ENCODE measurements at regions not wholly inside any gene's neighbourhood (a gene's known extent, or its start where the extent isn't known, plus 50 kb on each side); places are given as distances from the start of the nearest gene placed in this dataset.

DNA sequence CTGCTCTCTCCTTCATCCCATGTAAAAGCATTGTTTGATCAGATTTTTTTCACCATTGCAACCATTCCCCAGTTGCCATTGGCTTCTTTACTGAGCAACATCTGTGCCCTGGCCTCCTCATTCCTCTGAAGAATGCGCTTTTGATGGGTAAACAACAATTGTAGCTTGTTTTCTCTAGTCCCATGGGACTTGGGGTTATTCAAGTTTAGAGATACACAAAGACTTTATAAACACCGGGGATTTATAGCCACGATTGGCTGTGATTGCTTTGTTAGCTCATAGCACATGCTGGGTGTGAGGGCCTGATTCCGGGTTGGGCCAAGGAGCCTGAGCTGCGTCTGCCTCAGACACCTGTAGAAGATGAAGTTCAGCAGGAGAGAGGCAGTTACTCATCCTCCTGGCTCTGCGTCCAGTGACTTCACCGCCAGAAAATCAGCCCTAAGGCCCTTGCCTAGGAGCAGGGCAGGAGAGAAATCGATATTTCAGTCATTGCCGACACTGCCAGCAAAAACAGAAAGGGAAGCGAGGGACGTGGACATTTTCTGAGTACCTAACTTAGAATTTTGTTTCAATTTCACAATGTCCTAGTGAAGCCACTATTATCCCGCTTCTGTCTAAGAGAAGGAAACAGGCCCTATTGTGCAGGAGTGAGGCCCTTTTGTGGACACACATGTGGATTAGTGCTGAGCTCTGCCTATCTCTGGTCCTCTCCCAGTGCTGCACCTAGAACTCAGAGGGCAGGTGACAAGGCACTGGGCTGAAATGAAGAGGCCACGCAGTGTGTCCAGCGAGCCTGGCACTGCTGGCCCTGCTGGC lies 159.8 kb upstream of the USP24 start:
- peak; percentile 42 for DNase-seq

DNA sequence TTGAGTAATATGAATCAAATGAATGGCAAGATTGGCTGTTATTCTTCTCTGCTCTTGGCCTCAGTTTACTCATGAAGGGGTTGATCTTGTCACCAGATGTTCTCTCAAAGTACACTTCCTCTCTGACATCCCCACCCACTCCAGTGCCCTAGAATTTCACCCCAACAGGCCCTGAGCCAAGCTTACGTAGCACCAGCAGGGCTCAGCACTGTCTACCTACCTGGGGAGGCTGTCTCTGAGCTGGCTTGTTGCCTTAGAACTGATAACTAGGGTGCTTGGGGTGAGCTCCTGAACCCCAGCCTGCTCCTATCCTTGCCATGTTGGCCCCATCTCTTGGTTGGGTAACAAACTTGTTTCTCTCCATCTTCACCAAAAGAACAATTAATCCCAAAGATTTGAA lies 159.1 kb upstream of the USP24 start:
- DNase-seq: no peak

DNA sequence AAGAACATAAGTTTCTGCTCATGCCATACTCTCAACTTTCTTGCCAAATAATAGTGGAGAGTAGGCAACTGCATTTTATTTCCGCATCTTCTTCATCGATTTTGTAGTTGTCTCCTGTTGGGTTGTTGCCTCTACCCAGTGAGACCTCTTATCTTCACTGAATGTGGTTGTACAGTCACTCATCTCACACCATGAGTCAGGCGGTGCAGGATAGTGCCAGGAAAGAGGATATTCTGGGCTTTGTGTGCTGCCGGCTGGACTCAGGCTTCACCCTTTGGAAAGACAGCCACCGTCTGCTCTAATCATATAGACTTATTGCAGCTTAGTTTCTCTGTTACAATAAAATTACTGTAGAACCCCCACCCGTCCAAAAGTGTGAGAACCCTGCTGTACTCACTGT lies 154.3 kb upstream of the USP24 start:
- DNase-seq: no peak

DNA sequence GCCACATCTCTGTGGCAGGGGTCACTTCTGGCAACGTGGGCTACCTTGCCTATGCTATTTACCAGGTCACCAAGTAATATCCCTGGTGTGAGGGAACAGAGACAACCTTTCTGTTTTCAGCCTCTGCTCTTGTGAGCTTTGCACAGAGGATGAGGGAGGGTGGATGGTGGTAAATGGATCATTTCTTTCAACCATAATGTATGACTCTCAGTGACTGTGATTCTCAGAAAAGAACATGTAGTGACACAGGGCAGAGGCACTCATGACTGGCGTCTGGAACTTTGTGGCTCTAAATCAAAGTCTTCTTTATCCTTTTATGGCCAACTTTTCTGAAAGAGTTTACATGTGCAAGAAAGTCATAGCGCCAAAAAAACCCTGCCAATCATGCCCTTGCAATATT lies 153.5 kb upstream of the USP24 start:
- DNase-seq: no peak

DNA sequence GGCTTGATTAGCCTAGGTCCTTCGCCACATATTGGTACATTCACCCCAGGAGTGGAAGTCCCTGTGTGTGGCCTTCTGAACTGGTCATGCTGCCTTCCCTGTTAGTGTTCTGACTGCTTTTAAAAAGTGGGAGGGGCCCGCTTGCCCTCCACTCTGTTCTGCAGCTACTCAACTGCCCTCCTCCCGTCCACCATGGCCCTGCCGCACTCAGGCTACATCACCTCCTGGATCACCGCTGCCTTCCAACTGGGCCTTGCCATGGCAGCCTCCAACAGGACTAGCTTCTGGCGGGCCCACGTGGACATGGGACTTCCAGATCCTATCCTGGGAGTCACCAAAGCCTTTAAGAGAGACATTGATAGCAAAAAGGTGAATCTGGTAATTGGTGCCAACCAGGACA lies 152.1 kb upstream of the USP24 start:
- DNase-seq: no peak

DNA sequence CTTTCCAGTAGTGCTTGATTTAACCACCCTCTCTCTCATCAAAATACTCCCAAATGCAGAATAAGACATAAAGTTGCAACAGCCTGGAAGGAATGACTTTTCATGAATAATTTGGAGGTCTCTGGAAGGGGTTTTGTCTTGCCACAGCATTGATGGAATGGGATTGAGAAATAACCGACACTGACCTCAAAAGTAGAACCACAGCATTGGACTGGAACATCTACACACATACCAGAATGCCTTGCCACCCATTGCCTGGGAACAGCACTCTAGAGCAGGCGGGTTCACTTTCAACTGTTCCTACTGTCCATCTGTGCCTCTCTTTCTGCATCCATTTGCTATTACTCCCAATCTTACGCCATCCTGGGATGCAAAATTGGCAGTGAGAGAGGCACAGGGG lies 149.1 kb upstream of the USP24 start:
- DNase-seq: no peak

DNA sequence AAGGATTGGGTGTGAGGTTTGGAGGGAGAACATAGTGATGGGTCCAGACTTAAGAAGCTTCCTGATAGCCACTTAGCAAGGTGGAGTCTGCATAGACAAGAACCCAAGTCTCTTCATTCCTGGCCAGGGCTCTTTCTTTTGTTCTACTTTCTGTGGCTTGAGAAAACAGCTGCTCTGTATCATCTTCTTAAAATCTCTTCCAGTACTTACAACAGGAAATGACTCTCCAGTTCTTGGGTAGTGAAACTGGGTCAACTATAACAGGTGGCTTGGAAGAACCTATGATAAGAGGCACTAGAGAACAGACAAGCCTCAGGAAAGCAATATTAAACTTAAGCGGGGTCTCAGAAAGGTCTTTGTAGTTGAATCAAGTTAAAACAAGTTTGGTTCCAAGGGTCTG lies 148.1 kb upstream of the USP24 start:
- DNase-seq: peak; percentile 34

DNA sequence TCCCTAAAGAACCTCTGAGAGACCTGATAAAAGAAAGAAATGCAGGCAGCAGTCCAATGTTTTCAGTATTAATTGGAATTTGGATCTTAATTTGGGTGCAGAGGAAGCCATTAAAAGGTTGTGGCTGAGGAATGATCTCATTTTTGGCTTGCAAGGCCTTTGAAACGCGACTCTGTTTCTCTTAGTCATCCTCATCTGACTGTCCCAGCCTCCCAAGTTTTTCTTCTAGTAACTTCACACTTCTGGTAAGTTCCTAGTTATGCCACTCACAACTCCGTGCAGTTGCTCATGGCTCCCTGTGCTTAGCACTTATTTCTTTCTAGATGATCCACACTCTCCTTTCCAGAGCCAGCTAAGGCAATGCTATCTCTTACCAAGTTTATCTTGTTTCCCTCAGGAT lies 147.4 kb upstream of the USP24 start:
- no peak for DNase-seq

DNA sequence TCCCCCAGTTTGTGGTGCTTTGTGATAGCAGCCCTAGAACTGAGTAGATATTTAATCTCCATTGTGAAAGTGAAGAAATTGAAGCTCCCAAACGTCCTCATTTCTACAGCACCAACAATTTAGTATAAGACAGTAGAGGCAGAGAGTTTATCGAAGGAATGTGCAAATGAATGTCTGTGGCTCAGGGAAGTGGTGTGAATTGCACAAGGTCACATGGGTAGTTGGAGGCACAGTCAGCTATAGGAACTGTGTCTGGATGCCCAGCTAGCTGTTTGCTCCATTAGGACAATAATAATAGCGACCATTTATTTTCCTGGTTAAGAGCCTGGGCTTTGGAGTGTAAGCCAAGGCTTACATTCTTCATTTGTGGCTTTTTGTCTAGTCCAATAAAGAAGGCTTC lies 144.4 kb upstream of the USP24 start:
- DNase-seq: no peak

DNA sequence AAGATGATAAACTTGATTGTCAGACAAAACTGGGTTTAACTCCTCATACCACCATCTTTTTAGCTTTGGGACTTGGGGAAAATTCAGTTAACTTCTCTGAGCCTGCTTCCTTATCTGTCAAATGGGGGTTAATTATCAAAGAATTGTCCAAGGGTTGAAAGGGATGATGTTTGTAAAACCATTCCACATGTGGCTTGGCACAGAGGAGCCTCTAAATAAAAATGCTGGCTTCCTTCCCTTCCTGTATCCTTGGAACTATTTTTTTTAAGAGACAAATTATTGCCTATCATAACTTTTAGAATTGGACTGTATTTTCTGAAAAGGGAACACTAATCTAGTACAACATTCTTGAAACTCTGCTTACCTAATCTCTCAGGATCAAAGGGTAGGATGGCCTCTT lies 143.4 kb upstream of the USP24 start:
- no peak for DNase-seq

DNA sequence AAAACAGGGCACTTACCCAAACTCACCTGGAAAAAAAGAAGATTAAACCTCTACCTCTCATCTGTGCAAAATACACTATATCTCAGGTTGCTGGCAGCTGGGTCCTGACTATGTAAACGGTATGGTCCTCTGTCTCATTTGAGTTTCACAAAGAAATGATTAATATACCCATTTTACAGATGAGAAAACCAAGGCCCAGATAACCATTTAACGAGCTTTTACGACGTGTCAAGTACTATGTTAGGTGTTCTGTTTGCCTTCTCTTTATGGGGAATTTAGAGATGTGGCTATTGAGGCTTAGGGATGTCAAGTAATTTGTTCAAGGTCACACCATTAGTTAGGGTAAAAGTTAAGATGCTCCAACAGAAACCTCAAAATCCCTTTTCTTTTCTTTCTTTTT lies 140.4 kb upstream of the USP24 start:
- no peak for DNase-seq

DNA sequence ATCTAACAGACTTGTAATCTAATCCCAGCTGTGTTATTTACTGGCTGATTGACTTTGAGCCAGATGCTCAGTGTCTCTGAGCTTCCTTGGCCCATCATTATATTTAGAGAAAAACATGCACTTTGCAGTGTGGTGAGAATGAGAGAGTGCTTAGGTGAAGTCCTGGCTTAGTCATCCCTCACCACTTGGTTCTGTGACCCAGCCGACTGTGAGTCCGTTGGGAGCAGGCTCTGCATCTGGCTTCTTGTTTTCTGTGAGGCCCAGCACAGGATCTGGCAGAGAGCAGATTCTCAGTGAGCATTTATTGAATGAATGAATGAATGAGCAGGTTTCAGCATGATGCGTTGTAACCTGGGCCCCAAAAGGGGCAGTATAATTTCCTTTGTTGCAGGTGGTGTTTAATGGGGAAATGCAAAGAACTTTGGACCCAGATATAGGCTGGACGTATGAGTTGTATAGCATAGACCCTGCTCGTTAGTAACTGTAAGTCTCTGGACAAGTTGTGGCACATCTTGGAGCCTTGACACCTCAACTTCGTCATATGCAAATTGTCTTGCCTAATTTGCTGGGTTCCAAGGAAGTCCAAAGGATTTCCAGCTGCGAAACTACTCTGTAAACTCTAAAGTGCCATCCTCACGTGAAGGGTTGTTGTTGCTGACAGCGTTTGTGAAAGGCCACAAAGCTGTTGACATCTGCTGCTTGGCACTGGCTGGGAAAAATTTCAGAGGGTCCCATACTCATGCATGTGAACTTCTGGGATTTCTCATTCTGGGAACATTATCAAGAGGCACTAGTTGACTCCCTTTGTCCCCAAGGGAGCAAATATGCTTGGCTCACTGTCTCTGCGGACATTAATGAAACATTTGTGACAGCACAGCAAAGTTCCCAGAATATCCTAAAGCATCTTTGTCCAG lies 138.8 kb upstream of the USP24 start:
- DNase-seq: peak; percentile 60

DNA sequence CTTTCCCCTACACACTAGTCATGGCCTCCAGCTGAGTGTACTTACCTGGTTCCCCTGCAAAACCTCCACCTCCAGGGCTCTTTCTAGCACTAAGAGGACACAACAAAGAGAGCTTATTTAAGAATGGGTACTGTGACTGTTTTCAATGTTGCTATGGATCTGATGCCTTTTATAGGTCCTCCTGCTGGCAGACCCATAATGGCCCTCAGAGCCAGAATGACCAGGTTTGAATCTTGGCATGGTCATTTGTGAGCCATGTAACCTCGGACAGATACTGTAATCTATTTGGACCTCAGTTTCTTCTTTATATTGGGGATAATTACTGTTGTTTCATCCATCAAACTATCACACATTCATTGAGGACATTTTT lies 137.6 kb upstream of the USP24 start:
- DNase-seq: no peak

DNA sequence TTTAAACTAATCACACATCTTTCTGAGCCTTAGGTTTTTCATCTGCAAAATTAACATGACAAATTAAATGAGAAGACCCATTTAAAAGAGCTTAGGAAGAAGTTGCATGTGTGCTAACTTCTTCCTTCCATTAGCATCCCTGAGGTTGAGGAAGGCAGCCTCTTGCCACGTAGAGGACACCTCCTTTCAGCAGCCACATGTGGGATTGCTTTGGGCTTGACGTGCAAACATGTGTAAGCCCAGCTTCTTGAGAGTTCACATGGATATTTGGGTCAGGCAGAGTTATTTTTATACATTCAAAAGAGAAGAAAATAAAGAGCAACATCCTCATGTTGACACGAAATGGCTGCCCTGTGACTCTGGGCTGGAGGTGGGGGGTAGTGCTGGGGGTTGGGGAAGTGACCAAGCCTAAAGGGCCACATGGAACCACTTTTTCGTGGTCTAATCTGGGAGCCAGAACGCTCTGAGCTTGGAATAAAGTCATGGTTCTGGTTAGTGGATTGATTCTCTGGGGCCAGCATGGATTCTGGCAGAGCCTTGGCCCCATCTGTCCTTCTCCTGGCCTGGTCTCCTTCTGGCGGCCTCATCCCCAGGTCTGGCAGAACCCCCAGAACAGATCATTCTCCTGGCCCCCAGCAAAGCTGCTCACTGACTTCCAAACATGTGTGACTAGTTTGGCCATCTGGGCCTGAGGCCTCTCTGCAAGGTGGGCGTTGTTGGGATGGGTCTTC lies 137.1 kb upstream of the USP24 start:
- peak; percentile 84 for DNase-seq

DNA sequence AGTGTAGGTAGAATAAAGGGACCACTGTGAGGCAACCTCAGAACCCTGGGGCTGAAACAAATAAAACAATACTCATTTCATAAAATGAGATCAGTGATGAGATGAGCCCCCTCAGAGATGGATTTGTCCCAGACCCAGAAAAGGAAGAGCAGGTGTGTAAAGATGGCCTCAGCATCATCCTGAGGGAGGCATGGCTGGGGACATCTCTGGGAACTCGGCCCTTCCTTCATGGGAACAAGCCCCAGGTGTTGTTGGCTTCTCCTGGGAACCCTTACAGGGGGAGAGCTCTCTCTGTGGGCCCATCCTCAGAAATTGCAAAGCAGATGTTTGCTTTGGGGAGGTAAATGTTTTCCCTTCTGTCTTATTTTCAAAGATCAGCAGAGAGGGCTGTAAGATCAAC lies 133.2 kb upstream of the USP24 start:
- peak; percentile 51 for DNase-seq

DNA sequence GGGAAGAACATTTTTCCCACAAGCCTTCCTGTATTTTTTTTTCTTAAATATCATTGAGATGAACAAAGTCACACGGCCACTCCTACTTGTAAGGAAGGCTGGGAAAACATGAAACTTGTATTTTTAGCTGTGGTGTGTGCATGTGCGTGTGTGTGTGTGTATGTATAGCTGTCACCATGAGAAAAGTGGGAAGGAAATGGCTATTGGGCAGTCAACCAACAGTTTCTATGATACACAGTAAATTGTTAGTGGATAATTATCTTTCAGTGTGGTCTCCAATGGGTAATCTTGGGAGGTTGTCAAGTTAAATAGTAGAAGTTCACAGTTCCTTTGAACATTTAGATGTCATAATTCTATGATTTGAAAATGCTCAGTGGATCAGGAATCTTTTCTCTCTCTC lies 132.7 kb upstream of the USP24 start:
- peak; percentile 74 for DNase-seq

DNA sequence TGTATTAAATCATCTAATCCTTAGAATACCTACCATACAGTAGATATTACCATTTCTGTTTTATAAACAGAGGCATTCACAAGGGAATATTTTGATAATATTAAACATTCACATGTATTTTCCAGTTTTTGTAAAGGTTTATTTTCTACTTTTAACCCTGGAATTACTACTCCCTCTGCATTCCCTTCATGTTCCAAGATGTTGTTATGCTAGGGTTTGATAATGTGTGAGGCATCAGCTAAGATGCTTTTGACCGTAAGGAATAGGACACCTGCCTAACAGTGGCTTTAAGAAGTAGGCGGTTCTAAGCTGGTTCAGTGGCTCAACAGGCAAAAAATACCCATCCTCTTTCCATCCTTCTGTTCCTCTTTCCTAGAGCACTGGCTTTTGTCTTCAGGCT lies 131.9 kb upstream of the USP24 start:
- no peak for DNase-seq

DNA sequence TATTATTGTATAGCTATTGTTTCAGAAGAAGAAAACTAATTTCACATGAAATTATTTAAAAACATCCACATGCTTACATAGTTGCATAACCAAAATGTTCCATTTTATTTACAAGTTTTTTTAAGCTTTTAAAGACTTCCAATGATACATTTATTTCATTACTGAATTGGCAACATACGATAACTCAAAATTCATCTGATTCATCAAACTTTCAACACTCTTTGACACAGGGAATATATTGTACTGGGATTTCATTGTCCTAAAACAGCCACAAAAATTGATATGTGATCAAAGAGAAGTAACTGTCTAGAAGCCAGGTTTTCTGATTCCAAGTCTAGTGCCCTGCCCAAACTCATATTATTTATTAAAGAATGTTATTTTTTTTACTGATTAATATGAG lies 131.4 kb upstream of the USP24 start:
- no peak for DNase-seq

DNA sequence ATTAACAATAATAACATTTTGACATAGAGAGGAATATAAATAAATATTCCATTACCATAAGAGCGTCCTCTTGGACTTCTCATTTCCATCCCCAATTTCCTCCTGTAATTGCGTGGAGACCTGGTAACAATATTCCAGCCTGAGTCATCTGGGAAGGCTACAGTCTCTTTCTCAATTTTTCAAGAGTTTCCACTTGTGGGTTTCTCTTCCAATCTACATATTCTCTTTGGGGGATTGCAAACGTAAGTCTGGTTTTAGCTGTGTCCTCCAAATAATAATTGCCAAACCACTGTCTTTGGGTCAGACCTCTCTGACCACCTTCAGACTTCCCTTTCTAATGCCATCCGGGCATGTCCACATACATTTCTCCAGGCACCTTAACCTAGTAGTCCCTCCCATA lies 124.5 kb upstream of the USP24 start:
- DNase-seq: no peak

DNA sequence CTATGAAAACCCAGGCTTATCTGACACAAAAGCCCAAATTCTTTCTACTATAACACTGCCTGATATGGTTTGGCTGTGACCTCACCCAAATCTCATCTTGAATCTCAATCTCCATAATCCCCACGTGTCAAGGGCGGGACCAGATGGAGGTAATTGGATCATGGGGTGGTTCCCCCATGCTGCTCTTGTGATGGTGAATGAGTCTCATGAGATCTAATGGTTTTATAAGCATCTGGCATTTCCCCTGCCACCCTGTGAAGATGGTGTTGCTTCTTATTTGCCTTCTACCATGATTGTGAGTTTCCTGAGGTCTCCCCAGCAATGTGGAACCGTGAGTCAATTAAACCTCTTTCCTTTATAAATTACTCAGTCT lies 123.3 kb upstream of the USP24 start:
- DNase-seq: no peak

DNA sequence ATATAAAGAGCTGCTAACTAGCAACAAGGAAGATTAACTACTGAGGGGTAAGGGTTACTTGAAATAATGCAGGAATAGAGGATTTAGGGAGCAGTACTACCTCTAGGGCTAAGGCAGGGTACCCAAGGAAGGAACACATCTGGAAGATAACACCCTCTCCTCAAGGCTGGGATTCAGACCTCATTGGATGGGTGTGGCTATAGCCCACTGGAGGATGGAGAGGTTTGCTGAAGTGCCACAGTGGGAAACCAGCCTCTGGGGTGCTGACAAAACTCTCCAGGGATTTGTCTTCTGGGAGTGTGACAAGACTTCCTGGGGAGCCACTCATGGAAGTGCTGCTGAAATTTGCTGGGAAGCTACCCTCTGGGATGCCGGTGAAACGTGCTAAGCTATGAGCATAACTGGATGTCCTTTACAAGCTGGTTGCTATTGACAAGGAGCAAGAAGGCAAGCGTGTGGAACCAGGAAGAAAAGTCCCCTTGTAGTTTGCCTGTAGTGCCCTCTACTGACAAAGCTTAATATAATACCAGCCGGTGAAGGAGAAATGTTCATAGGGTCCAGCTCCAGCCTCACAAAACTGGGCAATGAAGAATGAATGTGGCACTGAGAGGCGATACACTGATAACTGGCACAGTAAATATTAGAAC lies 122.8 kb upstream of the USP24 start:
- DNase-seq: no peak

DNA sequence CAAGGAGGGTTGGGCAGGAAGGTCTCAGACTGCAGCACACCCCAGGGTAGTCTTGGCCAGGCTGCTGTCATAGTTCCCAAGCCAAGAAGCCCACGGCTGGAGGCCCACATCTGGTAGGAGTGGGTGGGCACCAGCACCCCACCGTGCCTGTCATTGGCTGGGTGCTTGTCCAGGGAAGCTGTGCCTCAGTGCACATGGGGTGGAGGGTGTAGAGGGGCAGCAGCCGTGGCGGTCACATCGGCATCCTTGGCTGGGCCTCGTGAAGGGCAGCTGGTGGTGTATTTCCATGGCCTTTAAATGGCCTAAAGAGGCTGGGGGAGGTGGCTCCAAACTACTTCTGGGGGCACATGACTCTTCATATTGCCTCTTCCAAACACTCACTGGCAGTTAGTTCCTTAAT lies 119.6 kb upstream of the USP24 start:
- no peak for DNase-seq

DNA sequence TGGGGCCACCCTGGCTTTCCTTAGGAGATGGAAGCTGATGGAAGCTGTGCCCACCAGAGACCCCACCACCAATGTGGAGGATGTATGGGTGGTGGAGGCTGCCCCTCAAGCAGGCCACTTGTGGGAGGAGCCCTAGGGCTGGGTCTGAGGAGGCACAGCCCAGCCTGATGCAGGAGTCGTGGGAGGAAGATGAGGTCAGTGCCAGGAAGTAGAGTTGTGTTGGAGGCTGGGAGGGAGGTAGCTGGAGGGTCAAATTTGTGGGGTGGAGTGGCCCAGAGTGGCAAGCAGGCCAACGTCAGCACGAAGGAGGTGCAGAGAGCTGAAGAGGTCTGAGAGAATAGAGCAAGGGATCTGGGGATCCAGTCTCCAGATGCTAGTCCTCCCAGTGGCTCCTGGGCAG lies 119.0 kb upstream of the USP24 start:
- no peak for DNase-seq
